NB4 (cell line): ENCODE measurements at regions not wholly inside any gene's neighbourhood (a gene's known extent, or its start where the extent isn't known, plus 50 kb on each side); places are given as distances from the start of the nearest gene placed in this dataset.

Source experiments
- MYC ChIP-seq: IDR thresholded peaks from 2 replicates; pipeline ENCODE4 v1.6.1; 2011; ENCODE audit warnings: low read depth, low read length
- TF ChIP-seq, protein P1 (sequence below): IDR thresholded peaks from one replicate; pipeline ENCODE4 v1.5.1; 2012; ENCODE audit warnings: low read depth, low read length

GRCh38 chr9:78874061-78874460, 577.1 kb downstream of the PSAT1 start:
- TF ChIP-seq, protein P1, sequence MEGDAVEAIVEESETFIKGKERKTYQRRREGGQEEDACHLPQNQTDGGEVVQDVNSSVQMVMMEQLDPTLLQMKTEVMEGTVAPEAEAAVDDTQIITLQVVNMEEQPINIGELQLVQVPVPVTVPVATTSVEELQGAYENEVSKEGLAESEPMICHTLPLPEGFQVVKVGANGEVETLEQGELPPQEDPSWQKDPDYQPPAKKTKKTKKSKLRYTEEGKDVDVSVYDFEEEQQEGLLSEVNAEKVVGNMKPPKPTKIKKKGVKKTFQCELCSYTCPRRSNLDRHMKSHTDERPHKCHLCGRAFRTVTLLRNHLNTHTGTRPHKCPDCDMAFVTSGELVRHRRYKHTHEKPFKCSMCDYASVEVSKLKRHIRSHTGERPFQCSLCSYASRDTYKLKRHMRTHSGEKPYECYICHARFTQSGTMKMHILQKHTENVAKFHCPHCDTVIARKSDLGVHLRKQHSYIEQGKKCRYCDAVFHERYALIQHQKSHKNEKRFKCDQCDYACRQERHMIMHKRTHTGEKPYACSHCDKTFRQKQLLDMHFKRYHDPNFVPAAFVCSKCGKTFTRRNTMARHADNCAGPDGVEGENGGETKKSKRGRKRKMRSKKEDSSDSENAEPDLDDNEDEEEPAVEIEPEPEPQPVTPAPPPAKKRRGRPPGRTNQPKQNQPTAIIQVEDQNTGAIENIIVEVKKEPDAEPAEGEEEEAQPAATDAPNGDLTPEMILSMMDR: no peak
- no peak for TF ChIP-seq MYC
